Activated CD4-positive, alpha-beta T cell treated with anti-CD3 and anti-CD28 coated beads, Interleukin-2, amount 50 U/mL, for 4 hours (primary cell): ENCODE measurements at regions not wholly inside any gene's neighbourhood (a gene's known extent, or its start where the extent isn't known, plus 50 kb on each side); places are given as distances from the start of the nearest gene placed in this dataset.
"Not testable (repeated sequence)": the region's sequence is repeated elsewhere in the genome, so short reads cannot be mapped to it uniquely, and the experiment has no call there.

Experiments used
- DNase-seq, 2 experiments: peaks; one replicate each; pipeline ENCODE4 v3.0.0-alpha.2; 2020

DNA sequence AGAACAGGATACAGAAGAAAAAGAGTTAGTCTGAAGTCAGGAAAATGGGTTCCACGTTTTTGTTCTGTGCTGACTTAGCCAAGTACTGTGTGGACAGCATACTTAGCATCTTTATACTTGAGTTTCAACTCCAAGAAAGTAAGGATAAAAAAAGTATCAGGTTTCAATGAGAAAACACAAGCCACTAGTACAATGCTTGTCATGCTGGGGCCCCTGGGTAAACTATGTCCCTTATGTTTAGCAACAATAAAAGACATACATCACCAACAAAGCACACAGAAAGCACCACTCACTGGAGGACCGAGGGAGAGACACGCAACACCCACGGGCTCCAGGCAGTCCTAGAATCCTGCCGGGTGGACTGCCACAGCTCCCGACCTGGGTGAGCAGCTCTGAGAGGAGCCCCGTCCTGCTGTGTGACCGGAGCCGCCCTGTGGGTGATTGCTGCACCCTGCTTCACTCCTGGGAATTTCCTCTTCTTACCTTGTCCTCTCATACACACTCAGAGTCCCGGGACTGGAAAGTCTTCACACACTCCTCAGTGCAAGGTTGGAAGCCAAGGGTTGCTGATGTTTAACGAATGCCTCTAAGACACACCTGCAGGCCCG, 890.5 kb downstream of the BRD1 start:
- no peak for DNase-seq

DNA sequence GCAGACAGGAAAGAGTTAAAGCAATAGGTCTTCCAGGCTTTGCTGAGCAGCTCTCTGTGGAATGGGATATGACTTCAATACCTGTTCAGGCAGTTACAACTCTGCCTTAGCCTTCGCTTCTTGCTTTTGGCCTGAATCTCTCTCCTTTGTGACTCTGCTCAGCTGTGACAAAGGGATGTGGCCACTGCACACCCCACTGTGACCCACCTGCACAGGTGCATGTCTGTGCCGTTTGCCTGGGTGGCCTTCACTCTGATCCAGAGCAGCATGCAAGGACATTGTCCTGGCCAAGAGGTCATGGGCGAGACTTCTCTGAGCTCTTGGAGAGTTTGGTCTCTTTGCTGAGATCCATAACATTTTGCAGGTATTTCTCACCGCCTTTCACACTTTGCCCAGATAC, 891.3 kb downstream of the BRD1 start:
- no peak for DNase-seq

DNA sequence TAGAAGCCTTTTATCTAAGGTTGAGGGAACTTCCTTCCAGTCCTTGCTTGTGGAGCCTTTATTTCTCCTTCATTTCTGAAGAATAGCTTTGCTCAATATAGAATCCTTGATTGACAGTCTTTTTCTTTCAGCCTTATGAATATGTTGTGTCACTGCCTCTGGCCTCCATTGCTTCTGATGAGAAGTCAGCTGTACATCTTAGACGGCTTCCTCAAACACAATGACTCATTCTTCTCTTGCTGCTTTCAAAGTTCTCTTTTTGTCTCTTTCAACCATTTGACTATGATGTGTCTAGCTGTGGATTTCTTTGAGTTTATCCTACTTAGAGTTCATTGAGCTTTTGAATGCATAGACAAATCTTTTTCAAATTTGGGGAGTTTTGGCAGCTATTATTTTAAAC, 893.2 kb downstream of the BRD1 start:
- DNase-seq, result no peak

DNA sequence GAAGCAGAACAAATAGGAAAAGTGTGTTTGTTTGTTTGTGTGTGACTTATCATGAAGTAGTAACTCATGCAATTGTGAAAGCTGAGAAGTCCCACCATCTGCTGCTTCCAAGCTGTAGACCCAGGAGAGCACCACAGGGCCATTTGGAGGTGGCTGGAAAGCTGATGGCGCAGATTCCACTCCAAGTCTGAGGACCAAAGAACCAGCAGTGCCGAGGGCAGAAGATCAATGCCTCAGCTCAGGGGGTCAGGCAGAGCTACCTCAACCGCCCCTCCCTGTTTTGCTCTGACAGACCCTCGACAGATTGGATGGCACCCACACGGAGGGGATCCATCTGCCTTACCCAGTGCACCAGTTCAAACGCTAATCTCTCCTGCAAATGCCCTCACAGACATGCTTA, 896.2 kb downstream of the BRD1 start:
- no peak for DNase-seq

DNA sequence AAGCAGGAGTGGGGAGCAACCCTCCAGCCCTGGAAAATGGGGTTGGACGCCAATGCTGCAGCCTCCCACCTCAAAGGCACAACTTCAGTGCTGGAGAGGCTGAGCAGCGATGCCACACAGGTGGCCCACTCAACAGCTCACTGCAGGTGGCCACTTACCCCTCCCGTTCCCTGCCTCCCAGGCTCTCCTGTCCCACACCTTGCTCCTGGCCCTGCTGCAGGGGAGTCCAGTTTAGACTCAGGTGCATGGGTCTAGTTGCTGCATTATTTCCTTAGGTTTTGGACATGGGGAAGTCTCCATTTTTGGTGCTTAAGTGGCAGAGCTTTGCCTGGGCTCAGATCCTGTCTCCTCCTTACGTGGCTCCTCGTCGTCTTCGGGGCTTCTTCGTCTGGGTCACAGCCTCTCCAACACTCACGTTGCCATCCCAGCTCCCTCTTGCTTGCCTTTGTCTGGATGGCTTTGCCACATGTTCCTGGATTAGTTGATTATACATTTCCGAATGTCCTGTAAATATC, 898.3 kb downstream of the BRD1 start:
- no peak for DNase-seq

DNA sequence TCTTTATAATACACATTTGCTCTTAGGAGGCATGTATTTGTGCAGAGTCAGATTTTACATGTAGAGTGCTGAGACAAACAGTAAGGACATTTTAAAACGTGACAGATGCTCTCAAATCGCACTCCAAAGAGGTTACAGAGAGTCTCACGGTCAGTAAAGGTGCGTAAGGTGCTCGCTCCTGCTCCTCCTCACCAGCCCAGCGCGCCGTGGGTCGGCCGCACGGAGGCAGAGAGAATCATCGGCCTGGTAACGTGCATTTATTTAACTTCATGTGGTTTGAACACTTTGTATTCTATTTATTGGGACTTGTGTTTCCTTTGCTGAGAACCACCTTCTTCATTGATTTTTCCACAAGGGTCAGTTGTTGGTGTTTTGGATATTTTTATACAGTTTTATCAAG, 900.1 kb downstream of the BRD1 start:
- no peak for DNase-seq

DNA sequence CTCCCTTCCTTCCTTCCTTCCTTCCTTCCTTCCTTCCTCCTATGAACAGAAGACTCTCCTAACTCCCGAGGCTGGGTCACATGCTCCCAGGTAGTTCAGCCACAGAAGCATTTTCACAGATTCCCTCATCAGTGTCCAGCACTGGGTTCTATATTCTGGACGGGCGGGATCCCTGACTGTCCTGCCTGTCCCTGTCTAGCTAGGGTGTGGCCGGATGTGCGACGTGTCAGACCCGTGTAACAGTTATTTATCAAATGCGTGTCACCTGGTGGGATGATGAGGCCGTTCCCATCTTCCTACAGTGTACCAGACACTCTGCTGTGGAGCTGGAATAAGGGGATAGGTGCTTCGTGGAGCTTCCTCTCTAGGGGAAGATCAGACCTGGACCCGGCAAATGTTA, 901.0 kb downstream of the BRD1 start:
- no peak for DNase-seq

DNA sequence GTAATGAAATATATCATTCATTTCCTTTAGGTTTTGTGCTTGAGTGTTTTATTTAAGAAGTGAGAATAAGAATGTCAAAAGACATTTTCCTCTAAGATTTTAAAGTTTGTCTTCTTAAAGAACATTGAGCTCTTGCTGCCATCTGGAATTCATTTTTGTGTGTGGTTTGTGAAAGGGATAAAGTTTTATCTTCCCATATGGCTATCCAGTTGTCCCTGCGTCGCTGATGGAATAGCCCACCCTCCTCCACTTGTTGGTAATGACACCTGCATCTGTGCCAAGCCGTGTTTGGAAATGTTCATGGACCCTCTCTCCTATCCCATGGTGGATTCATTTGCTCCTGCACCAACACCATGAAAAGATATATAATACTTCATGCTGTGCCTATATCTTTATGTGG, 901.5 kb downstream of the BRD1 start:
- no peak for DNase-seq

DNA sequence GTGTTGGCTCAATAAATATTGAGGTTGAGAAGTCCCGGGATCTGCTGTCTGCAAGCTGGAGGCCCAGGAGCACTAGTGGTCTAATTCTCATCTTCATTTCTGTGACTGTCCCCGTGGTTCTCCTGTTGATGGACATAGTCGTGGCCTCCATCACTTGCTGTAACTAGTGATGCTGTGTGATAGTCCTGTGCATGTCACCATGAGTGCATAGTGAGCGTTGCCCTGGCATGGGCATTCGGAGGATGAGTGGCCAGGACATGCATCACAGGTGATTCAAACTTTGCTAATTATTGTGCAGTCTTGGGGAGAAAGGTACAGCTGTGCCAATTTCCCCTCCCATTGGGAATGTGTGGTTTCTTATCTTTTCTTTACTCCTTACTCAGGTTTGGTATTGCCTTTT, 902.2 kb downstream of the BRD1 start:
- DNase-seq, result no peak

DNA sequence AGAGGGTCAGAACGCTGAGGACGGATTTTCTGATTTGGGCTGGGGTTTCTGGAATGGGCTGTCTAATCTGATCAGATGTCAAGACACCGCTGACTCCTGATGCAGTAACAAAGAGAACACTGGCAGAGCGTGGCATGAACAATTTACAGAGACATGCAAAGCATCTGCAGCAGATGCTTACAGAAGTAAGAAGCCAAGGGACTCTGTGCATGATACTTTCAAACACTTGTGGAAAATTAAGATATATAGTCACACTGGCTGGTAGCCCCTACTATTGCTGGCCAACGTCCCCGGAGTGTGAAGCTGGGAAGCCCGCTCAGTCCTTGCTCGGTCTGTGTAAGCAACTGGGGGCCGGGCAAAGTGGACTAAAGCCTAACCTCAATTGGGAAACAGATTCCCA, 903.7 kb downstream of the BRD1 start:
- no peak for DNase-seq

DNA sequence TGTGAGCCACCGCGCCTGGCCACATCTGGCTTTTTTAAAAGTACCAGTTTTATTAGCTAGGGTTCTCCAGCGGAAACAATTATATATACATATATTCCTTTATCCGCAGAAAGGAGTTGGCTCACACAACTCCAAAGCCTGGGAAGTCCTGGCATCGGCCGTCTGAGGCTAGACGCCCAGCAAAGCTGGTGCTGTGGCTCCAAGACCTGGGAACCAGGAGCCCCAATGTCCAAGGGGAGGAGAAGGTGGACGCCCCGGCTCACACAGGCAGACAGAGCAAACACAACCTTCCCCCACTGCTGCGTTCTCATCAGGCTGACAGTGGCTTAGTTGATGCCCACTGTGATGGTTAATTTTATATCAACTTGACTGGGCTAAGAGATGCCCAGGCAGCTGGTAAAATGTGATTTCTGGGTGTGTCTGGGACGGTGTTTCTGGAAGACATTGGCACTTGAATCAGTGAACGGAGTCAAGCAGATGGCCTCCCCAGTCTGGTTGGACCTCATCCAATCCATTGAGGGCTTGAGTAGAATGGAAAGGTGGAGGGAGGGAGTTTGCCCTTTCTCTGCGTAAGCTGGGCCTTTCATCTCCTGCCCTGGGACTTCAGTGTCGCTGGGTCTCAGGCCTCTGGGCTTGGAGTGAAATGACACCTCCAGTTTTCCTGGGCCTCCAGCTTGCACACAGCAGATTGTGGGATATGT, 904.4 kb downstream of the BRD1 start:
- DNase-seq, result no peak

DNA sequence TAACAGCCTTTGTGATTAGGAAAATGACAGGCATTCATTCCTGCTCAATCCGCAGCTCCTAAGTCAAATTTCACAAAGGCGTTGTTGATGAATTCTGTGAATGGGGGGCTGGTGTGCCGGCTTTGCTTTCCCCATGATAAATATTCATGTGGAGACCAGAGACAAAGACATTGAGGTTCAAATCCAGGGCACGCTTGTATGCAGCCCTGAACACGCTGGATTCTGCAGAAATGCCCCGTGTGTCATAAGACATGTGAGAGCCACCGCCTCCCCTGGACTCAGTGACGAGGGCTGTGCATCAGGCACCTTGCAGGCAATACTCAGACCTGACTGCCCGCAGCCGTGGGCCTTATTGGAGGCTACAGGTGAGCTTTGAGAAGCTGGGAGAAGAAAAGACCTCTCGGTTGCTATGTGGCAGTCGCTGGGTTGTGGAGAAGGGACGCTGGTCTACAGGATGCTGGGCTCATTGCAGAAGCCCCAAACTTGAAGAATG, 906.2 kb downstream of the BRD1 start:
- DNase-seq, result no peak

DNA sequence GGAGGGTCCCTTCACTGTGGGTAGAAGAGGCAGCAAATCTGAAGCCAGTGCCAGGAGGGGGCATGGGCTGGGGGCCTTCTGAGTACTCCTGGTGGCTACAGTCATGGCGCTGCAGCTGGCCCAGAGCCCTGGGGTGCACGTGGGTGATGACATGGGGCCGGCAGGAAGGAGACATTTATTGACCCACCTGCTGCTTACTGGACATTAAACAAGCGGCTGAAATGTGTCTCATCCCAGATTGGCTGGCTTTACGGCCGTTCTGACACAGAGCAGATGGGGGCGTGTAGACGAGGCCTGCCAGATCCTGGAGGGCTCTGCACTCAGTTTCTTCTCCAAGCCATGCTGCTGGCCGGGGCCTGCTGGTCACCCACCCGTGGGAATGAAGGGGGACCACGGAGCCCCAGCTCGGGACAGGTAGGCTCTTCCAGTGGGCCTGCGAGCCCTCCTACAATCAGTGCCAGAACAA, 906.9 kb downstream of the BRD1 start:
- no peak for DNase-seq

DNA sequence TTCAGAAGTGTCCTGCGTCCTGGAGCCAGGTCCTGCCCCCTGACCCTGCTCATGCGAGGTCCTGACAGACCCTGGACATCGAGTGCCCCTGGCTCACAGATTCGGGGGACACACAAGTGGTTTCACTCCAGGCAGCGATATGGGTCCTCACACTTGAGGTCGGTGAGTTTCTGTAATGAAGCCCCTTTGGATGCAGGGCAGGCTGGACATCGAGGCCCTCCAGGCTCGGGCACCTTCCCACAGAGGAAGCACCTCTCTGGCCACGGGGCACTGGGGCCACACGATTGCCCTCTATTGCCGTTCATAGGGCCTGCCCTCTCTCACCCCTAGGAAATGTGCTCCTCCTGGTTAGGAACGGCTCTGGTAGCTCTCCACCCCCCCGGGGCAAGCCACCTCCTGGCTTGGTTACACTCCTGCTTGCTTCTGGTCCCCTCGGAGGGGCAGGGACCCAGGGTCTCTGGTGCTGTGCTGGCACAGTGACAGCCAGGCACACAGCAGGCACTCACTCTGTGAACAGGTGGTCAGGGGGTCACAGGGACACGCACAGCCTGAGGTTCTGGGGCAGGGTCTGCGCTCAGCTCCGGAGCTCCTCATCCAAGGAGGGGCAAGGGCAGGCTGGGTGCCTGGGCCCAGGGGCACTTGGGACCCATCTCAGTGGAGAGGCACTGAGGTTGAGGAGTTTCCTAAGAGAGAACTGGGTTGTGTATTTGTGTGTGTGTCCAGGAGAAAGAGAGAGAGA, 907.7 kb downstream of the BRD1 start:
- DNase-seq, result no peak

DNA sequence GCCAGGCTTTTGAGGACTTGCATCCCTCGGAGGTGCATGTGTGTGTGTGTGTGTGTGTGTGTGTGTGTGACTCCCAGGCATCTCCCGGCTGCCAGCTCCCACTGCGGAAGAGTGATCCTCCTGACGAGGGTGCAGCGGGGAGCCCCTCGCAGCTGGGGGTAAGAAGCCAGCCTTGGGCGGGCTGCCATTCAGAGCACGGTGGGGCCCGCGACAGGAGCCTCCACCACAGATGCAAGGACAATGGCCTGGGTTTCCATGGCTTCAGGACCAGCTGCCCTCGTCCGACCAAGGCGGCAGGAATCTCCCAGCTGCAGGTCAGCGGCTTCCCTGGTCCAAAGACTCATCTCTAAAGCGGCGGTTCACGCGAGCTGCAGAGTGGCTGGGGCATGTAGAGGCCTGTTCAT, 908.5 kb downstream of the BRD1 start:
- no peak for DNase-seq

DNA sequence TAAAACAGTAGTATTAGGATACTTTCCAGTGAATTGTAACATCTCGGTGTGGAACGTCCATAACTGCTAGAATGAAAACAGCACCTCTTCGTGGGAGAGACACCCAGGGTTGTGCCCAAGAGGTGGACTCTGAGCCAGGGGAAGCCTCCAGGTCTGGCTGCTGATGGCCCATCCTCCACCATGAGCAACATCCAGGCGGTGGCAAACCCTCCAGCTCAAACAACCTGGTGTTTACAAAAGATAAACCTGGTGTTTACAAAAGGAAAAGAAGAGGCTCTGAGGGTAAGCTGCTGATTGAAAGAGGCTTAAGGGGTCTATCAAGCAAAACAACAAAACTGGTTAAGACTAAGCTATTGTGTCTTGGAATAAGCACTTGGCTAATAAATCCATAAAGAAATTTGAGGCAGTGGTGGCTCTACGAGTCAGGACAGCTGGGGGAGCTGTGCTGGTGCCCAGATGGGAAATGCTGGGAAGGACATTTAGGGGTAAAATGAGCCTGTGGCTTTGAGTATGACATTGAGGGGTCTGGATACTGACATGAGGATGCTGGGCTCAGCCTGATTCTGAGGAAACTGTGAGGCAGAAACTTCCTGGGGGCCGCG, 909.0 kb downstream of the BRD1 start:
- no peak for DNase-seq

DNA sequence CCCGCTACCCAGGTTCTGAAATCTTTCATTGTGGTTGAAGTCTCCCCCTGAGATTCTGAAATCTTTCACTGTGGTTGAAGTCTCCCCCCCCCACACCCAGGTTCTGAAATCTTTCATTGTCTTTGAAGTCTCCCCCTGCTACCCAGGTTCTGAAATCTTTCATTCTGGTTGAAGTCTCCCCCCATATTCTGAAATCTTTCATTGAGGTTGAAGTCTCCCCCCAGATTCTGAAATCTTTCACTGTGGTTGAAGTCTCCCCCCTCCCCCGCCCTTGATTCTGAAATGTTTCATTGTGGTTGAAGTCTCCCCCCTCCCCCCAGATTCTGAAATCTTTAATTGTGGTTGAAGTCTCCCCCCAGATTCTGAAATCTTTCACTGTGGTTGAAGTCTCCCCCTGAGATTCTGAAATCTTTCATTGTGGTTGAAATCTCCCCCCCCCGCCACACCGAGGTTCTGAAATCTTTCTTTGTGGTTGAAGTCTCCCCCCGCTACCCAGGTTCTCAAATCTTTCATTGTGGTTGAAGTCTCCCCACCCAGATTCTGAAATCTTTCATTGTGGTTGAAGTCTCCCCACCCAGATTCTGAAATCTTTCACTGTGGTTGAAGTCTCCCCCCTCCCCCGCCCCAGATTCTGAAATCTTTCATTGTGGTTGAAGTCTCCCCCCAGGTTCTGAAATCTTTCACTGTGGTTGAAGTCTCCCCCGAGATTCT, 915.2 kb downstream of the BRD1 start:
- DNase-seq, result not testable (repeated sequence)

DNA sequence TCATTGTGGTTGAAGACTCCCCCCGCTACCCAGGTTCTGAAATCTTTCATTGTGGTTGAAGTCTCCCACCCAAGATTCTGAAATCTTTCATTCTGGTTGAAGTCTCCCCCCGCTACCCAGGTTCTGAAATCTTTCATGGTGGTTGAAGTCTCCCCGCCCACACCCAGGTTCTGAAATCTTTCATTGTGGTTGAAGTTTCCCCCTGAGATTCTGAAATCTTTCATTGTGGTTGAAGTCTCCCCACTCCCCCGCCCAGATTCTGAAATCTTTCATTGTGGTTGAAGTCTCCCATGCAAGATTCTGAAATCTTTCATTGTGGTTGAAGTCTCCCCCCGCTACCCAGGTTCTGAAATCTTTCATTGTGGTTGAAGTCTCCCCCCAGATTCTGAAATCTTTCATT, 916.0 kb downstream of the BRD1 start:
- DNase-seq, result not testable (repeated sequence)

DNA sequence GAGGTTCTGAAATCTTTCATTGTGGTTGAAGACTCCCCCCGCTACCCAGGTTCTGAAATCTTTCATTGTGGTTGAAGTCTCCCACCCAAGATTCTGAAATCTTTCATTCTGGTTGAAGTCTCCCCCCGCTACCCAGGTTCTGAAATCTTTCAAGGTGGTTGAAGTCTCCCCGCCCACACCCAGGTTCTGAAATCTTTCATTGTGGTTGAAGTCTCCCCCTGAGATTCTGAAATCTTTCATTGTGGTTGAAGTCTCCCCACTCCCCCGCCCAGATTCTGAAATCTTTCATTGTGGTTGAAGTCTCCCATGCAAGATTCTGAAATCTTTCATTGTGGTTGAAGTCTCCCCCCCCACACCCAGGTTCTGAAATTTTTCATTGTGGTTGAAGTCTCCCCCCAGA, 916.6 kb downstream of the BRD1 start:
- DNase-seq, result not testable (repeated sequence)

DNA sequence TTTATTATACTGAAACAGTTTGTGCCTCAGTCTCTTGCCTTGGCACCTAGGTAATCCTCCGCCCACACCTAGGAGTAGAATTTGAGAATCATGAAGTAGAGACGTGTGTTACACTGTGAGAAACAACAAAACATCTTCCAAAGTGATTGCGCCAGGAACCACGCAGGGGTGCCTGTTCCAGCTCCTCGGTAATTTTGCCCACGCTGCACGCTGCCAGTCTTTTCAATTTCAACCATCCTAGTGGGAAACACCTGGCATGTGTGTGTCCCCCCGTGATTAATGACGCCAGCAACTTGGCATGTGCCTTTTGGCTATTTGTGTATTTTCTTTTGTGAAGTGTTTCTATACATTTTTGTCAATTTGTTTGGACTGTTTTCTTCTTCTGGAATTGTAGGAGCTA, 919.1 kb downstream of the BRD1 start:
- DNase-seq, result no peak

DNA sequence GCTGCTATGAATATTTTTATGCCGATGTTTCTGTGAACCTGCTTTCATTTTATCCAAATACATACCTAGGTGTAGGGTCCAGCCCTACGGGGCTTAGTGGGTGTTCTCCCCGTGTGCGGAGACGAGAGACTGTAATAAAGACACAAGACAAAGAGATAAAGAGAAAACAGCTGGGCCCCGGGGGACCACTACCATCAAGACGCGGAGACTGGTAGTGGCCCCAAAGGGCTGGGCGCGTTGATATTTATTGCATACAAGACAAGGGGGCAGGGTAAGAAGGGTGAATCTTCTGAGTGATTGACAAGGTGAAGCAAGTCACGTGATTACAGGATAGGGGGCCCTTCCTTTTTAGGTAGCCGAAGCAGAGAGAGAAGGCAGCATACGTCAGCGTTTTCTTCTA, 920.1 kb downstream of the BRD1 start:
- no peak for DNase-seq

DNA sequence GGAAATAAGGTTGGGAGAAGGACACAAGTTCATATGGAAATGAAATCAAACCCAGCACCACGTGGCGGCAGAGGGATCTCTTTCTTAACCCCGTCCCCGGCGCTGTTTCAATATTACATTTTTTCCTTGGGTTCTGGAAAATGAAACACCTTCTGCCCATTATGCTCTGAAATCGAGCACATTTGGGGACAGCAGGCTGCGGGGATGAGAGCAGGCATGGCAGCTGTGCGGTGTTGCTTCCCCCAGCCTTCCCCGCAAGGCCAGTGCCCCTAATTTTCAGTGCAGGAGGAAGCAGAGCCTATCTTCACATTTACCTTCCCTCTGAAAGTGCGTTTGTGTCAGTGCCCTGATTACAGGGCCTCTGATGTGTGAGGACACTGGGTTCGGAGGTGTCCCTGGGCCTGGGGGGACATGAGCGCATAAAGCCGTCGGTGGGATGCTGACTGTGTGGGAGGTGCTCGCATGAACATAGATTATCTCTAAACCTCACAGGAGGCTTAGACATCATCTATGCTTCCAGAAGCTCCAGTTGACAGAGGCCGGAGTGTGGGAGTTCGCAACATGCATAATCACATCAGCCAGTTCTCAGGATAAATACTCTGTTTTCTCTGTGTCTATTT, 921.3 kb downstream of the BRD1 start:
- no peak for DNase-seq
